HCT116 (cell line): ENCODE measurements at regions not wholly inside any gene's neighbourhood (a gene's known extent, or its start where the extent isn't known, plus 50 kb on each side); places are given as distances from the start of the nearest gene placed in this dataset.

ENCODE experiments used
- ATAC-seq: fragments of 200-7000 bp; cut with Tn5 transposase; 2 replicates; pipeline ENCODE4 v1.9.1; 2020; ENCODE audit warnings: mild to moderate bottlenecking, moderate library complexity
- BruUV-seq: library from RNA; stranded (reverse); fragments of 400-500 nt; replicated peaks from 2 replicates; lab custom pipeline; 2021; lab: Mats Ljungman, UMichigan
- CTCF ChIA-PET: fragments of 300-600 bp; sonication (Branson Sonifier 250); formaldehyde crosslinking; loops from one replicate; lab custom pipeline; 2021; ENCODE audit warnings: antibody characterized with exemption; lab: Charles Lee
- POLR2A ChIA-PET: fragments of 300-600, 350-600 bp; sonication (Branson Sonifier 250); formaldehyde crosslinking; loops from one replicate; lab custom pipeline; 2021; ENCODE audit warnings: antibody characterized with exemption; lab: Charles Lee
- RAD21 ChIA-PET, 2 experiments: fragments of 300-600 bp; sonication (Branson Sonifier 250); formaldehyde crosslinking; loops; one replicate each; lab custom pipeline; 2023; ENCODE audit warnings: low total read pairs in 2 of 2; ENCODE audit not compliant: uncharacterized antibody in 2 of 2, unreplicated experiment in 2 of 2, low non-redundant PET in 1 of 2; lab: Charles Lee
- DNase-seq: peaks from one replicate; pipeline ENCODE4 v3.0.0-alpha.2; 2010; ENCODE audit warnings: low read depth, low spot score
- H2AFZ ChIP-seq: fragments of 200-600 bp; shearing (Covaris generic), sonication (generic); 2 replicates; pipeline ENCODE4 v1.6.1; 2017; ENCODE audit warnings: low read depth, mixed run types, mixed read lengths, antibody characterized with exemption, low read length; ENCODE audit not compliant: poor library complexity, severe bottlenecking
- H3K27ac ChIP-seq: 2 replicates; pipeline ENCODE4 v1.5.1; 2012; ENCODE audit warnings: low read depth, low read length
- H3K27me3 ChIP-seq: fragments of 200-600 bp; sonication (generic); 2 replicates; pipeline ENCODE4 v1.6.1; 2016; ENCODE audit warnings: mixed run types, low read length, mixed read lengths; ENCODE audit not compliant: insufficient read depth
- H3K36me3 ChIP-seq, 2 experiments: fragments of 200-500 bp in 1 of 2; fragments of 200-600 bp in 1 of 2; sonication (Bioruptor generic) in 1 of 2; sonication (generic) in 1 of 2; 2 replicates each; pipeline versions ENCODE4 v1.5.1 to v1.6.1; 2014 to 2016; ENCODE audit warnings: low read length in 2 of 2, inconsistent platforms in 1 of 2, mixed read lengths in 1 of 2, mixed run types in 1 of 2; ENCODE audit not compliant: insufficient read depth in 2 of 2, control insufficient read depth in 1 of 2
- H3K4me1 ChIP-seq, 2 experiments: fragments of 200-600 bp in 1 of 2; sonication (generic) in 1 of 2; 2 replicates each; pipeline versions ENCODE4 v1.5.1 to v1.6.1; 2012 to 2017; ENCODE audit warnings: low read length in 2 of 2, inconsistent platforms in 1 of 2, mild to moderate bottlenecking in 1 of 2, mixed read lengths in 1 of 2, mixed run types in 1 of 2, moderate library complexity in 1 of 2; ENCODE audit not compliant: insufficient read depth in 2 of 2, control insufficient read depth in 1 of 2
- H3K4me2 ChIP-seq: fragments of 200-600 bp; sonication (generic); 2 replicates; pipeline ENCODE4 v1.6.1; 2017; ENCODE audit warnings: mixed run types, low read length, mixed read lengths
- H3K4me3 ChIP-seq, 2 experiments: fragments of 200-600 bp in 1 of 2; sonication (generic) in 1 of 2; replicated peaks in 1 of 2; 2 replicates each; pipeline ENCODE4 v1.5.1; 2011 to 2016; ENCODE audit warnings: low read length in 2 of 2, control low read depth in 1 of 2, low read depth in 1 of 2, mild to moderate bottlenecking in 1 of 2, mixed read lengths in 1 of 2, mixed run types in 1 of 2
- H3K79me2 ChIP-seq: fragments of 200-600 bp; sonication (generic); 2 replicates; pipeline ENCODE4 v1.6.1; 2017; ENCODE audit warnings: mild to moderate bottlenecking, mixed run types, low read length, moderate library complexity, mixed read lengths; ENCODE audit not compliant: insufficient read depth
- H3K9ac ChIP-seq: fragments of 200-600 bp; sonication (generic); 2 replicates; pipeline ENCODE4 v1.6.1; 2016; ENCODE audit warnings: low read length, mixed read lengths
- H3K9me2 ChIP-seq: fragments of 200-600 bp; sonication (generic), shearing (Covaris generic); 2 replicates; pipeline ENCODE4 v1.6.1; 2017; ENCODE audit warnings: mixed run types, mild to moderate bottlenecking, moderate library complexity; ENCODE audit not compliant: insufficient read depth
- H3K9me3 ChIP-seq, 2 experiments: fragments of 200-500 bp in 1 of 2; fragments of 200-600 bp in 1 of 2; sonication (Bioruptor generic) in 1 of 2; sonication (generic) in 1 of 2; 2 replicates each; pipeline ENCODE4 v1.6.1; 2014 to 2017; ENCODE audit warnings: low read length in 2 of 2, mixed read lengths in 2 of 2, inconsistent platforms in 1 of 2, low read depth in 1 of 2, mild to moderate bottlenecking in 1 of 2, mixed run types in 1 of 2, moderate library complexity in 1 of 2; ENCODE audit not compliant: control insufficient read depth in 1 of 2, insufficient read depth in 1 of 2
- H4K20me1 ChIP-seq: fragments of 200-600 bp; sonication (generic), shearing (Covaris generic); 2 replicates; pipeline ENCODE4 v1.6.1; 2017; ENCODE audit warnings: mixed run types, mild to moderate bottlenecking, moderate library complexity; ENCODE audit not compliant: insufficient read depth
- CEBPB ChIP-seq: IDR thresholded peaks from 2 replicates; pipeline ENCODE4 v1.6.1; 2012; ENCODE audit warnings: low read depth
- EGR1 ChIP-seq: IDR thresholded peaks from 2 replicates; pipeline ENCODE4 v1.6.1; 2012; ENCODE audit warnings: low read depth
- EZH2phosphoT487 ChIP-seq: fragments of 200-600 bp; IDR thresholded peaks from 2 replicates; pipeline ENCODE4 v1.6.1; 2018; ENCODE audit warnings: antibody characterized with exemption, borderline replicate concordance
- FOSL1 ChIP-seq: IDR thresholded peaks from 2 replicates; pipeline ENCODE4 v1.6.1; 2012; ENCODE audit warnings: low read depth
- JUND ChIP-seq: IDR thresholded peaks from 2 replicates; pipeline ENCODE4 v1.6.1; 2012
- POLR2A ChIP-seq: IDR thresholded peaks from 2 replicates; pipeline ENCODE4 v1.7.0; 2011; ENCODE audit warnings: borderline replicate concordance; ENCODE audit not compliant: insufficient read depth, insufficient read length; ENCODE audit errors: extremely low read depth
- POLR2AphosphoS5 ChIP-seq: IDR thresholded peaks from 2 replicates; pipeline ENCODE4 v1.6.1; 2011; ENCODE audit warnings: mild to moderate bottlenecking, low read depth, low read length, moderate library complexity
- RAD21 ChIP-seq: IDR thresholded peaks from 2 replicates; pipeline ENCODE4 v1.6.1; 2012; ENCODE audit warnings: low read depth, mild to moderate bottlenecking
- SIN3A ChIP-seq: IDR thresholded peaks from 2 replicates; pipeline ENCODE4 v1.6.1; 2012; ENCODE audit warnings: low read depth
- SP1 ChIP-seq: IDR thresholded peaks from 2 replicates; pipeline ENCODE4 v1.6.1; 2012; ENCODE audit warnings: low read depth
- SRF ChIP-seq: IDR thresholded peaks from 2 replicates; pipeline ENCODE4 v1.6.1; 2012; ENCODE audit warnings: low read depth
- TCF7L2 ChIP-seq: IDR thresholded peaks from 2 replicates; pipeline ENCODE4 v1.7.0; 2011; ENCODE audit warnings: borderline replicate concordance, inconsistent platforms; ENCODE audit not compliant: insufficient read depth, insufficient read length; ENCODE audit errors: extremely low read depth
- YY1 ChIP-seq: IDR thresholded peaks from 2 replicates; pipeline ENCODE4 v1.6.1; 2011; ENCODE audit warnings: low read length, low read depth, moderate library complexity, mild to moderate bottlenecking; ENCODE audit not compliant: insufficient replicate concordance; ENCODE audit errors: extremely low read depth
- intact Hi-C: fragments of 100-400 bp; cut with micrococcal nuclease; formaldehyde crosslinking; loops from 2 replicates; pipeline ENCODE4 v1.10.0; 2022
- TF ChIP-seq, protein P1 (sequence below): IDR thresholded peaks from 2 replicates; pipeline ENCODE4 v1.6.1; 2012
- TF ChIP-seq, protein P2 (sequence below): IDR thresholded peaks from 2 replicates; pipeline ENCODE4 v1.6.1; 2012
- TF ChIP-seq, protein P3 (sequence below): IDR thresholded peaks from 2 replicates; pipeline ENCODE4 v1.6.1; 2011; ENCODE audit warnings: mild to moderate bottlenecking, low read length, moderate library complexity; ENCODE audit not compliant: insufficient replicate concordance; ENCODE audit errors: extremely low read depth

DNA sequence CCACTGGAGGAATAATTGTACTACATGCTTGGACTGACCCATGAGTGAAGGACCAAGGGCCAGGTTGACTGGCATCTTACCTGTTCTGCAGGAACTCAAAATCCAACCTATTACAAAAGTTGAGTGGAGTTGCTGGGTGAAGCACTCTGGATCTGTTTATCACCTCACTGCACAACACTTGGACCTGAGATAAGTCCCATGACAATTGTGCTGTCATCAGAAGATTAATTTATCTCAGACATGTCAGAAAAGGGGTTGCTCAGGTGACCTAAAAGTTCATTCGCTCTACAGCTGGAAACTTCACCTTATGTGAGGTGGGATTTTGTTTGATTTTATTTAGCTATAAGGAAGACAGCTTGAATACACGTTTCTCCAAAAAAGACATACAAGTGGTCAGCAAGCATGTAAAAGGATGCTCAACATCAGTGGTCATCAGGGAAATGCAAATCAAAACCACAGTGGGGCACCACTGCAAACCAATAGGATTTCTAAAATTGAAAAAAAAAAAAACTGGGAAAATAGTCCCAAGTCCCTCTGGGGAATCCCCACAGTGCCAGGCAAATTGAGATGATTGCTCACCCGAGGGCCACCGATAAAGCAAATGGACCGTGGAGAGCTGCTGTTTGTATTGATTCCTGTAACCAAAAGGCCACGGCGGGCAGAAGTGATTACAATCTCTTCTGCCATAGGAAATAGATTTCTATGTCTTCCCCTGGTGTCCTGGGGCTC is 65.8 kb upstream of the SLC35F5 start:
- ChIA-PET POLR2A (no interaction called here), CTCF (no interaction called here), RAD21 (no interaction called here)
- no peak overlapping the region for H3K4me3 ChIP-seq
- H3K9me3 ChIP-seq, result no peaks in the 10 kb centered on the region
- intact Hi-C loops, result no loop called here
- H3K9me2 ChIP-seq, result no peaks in the 10 kb centered on the region
- DNase-seq (no peak), ATAC-seq (no peak)
- no peak overlapping the region for H3K27ac ChIP-seq
- H3K9ac ChIP-seq, result no peak overlapping the region
- H3K79me2 ChIP-seq, result no peaks in the 10 kb centered on the region
- H2AFZ ChIP-seq, result no peak overlapping the region
- H4K20me1 ChIP-seq, result no peaks in the 10 kb centered on the region
- BruUV-seq, result no TSS peak
- no peak for TF ChIP-seq TCF7L2
- H3K4me1 ChIP-seq, result peaks cover 15 to 18% of the 10 kb centered on the region in 2 experiments
- H3K36me3 ChIP-seq, result no peaks in the 10 kb centered on the region
- no peak overlapping the region for H3K4me2 ChIP-seq
- H3K27me3 ChIP-seq, result no peaks in the 10 kb centered on the region

DNA sequence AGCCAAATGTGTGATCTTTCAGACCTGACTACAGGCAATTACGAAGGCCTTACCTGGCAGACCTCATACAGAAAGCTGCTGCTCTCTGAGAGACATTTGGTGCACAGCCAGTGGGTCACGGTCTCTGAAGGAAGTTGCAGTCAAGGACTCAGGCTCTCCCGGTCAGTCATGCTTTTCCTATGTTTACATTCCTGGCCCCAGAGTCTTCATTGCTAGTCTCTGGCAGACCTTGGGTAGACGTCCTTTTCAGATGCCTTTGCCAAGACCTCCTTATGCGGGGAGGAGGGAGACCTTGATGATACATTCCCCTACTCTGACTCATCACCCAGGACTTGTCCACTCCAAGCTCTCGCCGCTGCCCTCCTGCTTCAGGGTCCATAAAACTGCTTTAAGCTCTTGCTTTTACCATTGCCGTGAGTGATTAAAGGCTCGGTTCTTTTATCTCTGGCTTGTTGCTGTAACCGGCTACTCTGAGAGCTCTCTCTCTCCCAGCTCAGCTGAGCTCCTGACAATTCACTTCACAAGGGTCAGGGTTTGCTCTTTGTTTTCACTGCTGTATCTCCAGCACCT is 62.0 kb upstream of the SLC35F5 start:
- no peaks in the 10 kb centered on the region for H3K9me2 ChIP-seq
- TF ChIP-seq EZH2phosphoT487, result no peak
- TF ChIP-seq SRF, result no peak
- no peak for TF ChIP-seq EGR1
- no peak for TF ChIP-seq POLR2A
- TF ChIP-seq SIN3A, result no peak
- peak; percentile 54; the same call in 1 of the 2 replicates for TF ChIP-seq SP1
- TF ChIP-seq, protein P1, sequence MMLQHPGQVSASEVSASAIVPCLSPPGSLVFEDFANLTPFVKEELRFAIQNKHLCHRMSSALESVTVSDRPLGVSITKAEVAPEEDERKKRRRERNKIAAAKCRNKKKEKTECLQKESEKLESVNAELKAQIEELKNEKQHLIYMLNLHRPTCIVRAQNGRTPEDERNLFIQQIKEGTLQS, result no peak
- TF ChIP-seq FOSL1, result peak; percentile 70
- TF ChIP-seq, protein P2, sequence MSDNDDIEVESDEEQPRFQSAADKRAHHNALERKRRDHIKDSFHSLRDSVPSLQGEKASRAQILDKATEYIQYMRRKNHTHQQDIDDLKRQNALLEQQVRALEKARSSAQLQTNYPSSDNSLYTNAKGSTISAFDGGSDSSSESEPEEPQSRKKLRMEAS, result 0 out of 2 replicates have a peak, but pooled peaks have one; percentile 19
- TF ChIP-seq, protein P3, sequence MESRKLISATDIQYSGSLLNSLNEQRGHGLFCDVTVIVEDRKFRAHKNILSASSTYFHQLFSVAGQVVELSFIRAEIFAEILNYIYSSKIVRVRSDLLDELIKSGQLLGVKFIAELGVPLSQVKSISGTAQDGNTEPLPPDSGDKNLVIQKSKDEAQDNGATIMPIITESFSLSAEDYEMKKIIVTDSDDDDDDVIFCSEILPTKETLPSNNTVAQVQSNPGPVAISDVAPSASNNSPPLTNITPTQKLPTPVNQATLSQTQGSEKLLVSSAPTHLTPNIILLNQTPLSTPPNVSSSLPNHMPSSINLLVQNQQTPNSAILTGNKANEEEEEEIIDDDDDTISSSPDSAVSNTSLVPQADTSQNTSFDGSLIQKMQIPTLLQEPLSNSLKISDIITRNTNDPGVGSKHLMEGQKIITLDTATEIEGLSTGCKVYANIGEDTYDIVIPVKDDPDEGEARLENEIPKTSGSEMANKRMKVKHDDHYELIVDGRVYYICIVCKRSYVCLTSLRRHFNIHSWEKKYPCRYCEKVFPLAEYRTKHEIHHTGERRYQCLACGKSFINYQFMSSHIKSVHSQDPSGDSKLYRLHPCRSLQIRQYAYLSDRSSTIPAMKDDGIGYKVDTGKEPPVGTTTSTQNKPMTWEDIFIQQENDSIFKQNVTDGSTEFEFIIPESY, result no peak
- no peak for TF ChIP-seq YY1
- no peak for TF ChIP-seq CEBPB
- TF ChIP-seq POLR2AphosphoS5, result no peak
- peak; percentile 98 for TF ChIP-seq TCF7L2
- TF ChIP-seq RAD21, result no peak
- TF ChIP-seq JUND, result peak; percentile 70
- H3K9ac ChIP-seq, result 0 out of 2 replicates have a peak overlapping the region, but pooled peaks have one; percentile 6
- H3K4me2 ChIP-seq, result peak overlapping the region; percentile 71
- ChIA-PET CTCF (no interaction called here), POLR2A (interaction anchor here (1.2 to 1.3 kb wide), 2 partner anchors 12 to 62 kb away, joined by 3 to 8 read pairs; partner anchors contain the start of gene SLC35F5), RAD21 (no interaction called here)
- BruUV-seq, result no TSS peak
- peaks cover 15 to 18% of the 10 kb centered on the region in 2 experiments for H3K4me1 ChIP-seq
- no peak overlapping the region for H3K27ac ChIP-seq
- H3K36me3 ChIP-seq, result no peaks in the 10 kb centered on the region
- intact Hi-C loops, result no loop called here
- peak overlapping the region; percentile 15 to 40; a peak in 2 of 4 replicates for H3K4me3 ChIP-seq
- no peaks in the 10 kb centered on the region for H4K20me1 ChIP-seq
- H3K27me3 ChIP-seq, result no peaks in the 10 kb centered on the region
- no peaks in the 10 kb centered on the region for H3K9me3 ChIP-seq
- ATAC-seq (peak; percentile 95), DNase-seq (peak; percentile 83)
- no peaks in the 10 kb centered on the region for H3K79me2 ChIP-seq
- H2AFZ ChIP-seq, result peak overlapping the region; percentile 36
